A673 (cell line): ENCODE measurements at regions not wholly inside any gene's neighbourhood (a gene's known extent, or its start where the extent isn't known, plus 50 kb on each side); places are given as distances from the start of the nearest gene placed in this dataset.

Source experiments
- EZH2 ChIP-seq: fragments of 200-600 bp; sonication (generic); IDR thresholded peaks from 2 replicates; pipeline ENCODE4 v1.6.1; 2017; ENCODE audit warnings: borderline replicate concordance, low read depth, mild to moderate bottlenecking, mixed read lengths, antibody characterized with exemption, low read length; ENCODE audit not compliant: poor library complexity, severe bottlenecking
- TF ChIP-seq, protein P1 (sequence below): fragments of 300-800, 200-600 bp; sonication (generic); conservative IDR thresholded peaks from 2 replicates; pipeline ENCODE4 v1.5.1; 2017; ENCODE audit warnings: low read depth, mild to moderate bottlenecking, antibody characterized with exemption, low read length, moderate library complexity, mixed read lengths

DNA sequence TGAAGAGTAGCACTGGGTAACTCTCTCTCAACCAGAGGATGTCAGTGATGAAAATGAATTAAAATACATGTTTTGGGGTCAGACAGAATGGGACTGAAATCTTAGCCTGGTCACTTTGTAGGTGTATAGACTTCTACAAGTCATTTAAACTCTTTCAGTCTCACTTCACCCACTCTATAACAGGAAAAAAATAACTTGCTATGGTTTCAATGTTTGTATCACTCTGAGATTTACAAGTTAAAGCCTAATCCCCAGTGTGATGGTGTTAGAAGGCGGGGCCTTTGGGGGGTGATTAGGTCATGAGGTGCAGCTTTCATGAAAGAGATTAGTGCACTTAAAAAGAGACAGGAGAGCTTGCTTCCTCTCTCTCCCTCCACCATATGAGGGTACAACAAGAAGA, 134.8 kb downstream of the INHBA start:
- TF ChIP-seq, protein P1, sequence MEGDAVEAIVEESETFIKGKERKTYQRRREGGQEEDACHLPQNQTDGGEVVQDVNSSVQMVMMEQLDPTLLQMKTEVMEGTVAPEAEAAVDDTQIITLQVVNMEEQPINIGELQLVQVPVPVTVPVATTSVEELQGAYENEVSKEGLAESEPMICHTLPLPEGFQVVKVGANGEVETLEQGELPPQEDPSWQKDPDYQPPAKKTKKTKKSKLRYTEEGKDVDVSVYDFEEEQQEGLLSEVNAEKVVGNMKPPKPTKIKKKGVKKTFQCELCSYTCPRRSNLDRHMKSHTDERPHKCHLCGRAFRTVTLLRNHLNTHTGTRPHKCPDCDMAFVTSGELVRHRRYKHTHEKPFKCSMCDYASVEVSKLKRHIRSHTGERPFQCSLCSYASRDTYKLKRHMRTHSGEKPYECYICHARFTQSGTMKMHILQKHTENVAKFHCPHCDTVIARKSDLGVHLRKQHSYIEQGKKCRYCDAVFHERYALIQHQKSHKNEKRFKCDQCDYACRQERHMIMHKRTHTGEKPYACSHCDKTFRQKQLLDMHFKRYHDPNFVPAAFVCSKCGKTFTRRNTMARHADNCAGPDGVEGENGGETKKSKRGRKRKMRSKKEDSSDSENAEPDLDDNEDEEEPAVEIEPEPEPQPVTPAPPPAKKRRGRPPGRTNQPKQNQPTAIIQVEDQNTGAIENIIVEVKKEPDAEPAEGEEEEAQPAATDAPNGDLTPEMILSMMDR, result no peak
- TF ChIP-seq EZH2, result no peak
